Glutamatergic neuron (in vitro differentiated cells): ENCODE measurements at regions not wholly inside any gene's neighbourhood (a gene's known extent, or its start where the extent isn't known, plus 50 kb on each side); places are given as distances from the start of the nearest gene placed in this dataset.

Source experiments
- DNase-seq: peaks from one replicate; pipeline ENCODE4 v3.0.0; 2022
- H3K27ac Mint-ChIP-seq: one replicate; pipeline ENCODE4 v1.8.0; 2020; ENCODE audit warnings: mild to moderate bottlenecking, mixed read lengths, inconsistent platforms; ENCODE audit not compliant: unreplicated experiment
- H3K27me3 Mint-ChIP-seq: one replicate; pipeline ENCODE4 v1.8.0; 2020; ENCODE audit warnings: mild to moderate bottlenecking, moderate library complexity, mixed read lengths, inconsistent platforms; ENCODE audit not compliant: unreplicated experiment
- H3K36me3 Mint-ChIP-seq: one replicate; pipeline ENCODE4 v1.8.0; 2020; ENCODE audit warnings: mild to moderate bottlenecking, mixed read lengths, inconsistent platforms; ENCODE audit not compliant: unreplicated experiment
- H3K4me1 Mint-ChIP-seq: one replicate; pipeline ENCODE4 v1.8.0; 2020; ENCODE audit warnings: mild to moderate bottlenecking, low read depth, mixed read lengths, inconsistent platforms; ENCODE audit not compliant: unreplicated experiment
- H3K4me3 Mint-ChIP-seq: one replicate; pipeline ENCODE4 v1.8.0; 2020; ENCODE audit warnings: mild to moderate bottlenecking, mixed read lengths, inconsistent platforms; ENCODE audit not compliant: unreplicated experiment
- H3K9me3 Mint-ChIP-seq: one replicate; pipeline ENCODE4 v1.8.0; 2020; ENCODE audit warnings: mild to moderate bottlenecking, moderate library complexity, mixed read lengths, inconsistent platforms; ENCODE audit not compliant: unreplicated experiment
- CTCF ChIP-seq: fragments of 200-600 bp; sonication (generic); IDR thresholded peaks from one replicate; pipeline ENCODE4 v1.5.0; 2021; ENCODE audit not compliant: partially characterized antibody, unreplicated experiment

- DNase-seq, result no peak
- Mint-ChIP-seq H3K27ac (no peak overlapping the region), H3K36me3 (no peaks in the 10 kb centered on the region), H3K4me1 (no peaks in the 10 kb centered on the region), H3K9me3 (no peaks in the 10 kb centered on the region), H3K4me3 (no peak overlapping the region), H3K27me3 (no peaks in the 10 kb centered on the region)
- no peak for TF ChIP-seq CTCF
Measured at GRCh38 chr2:14344355-14344754, 288.2 kb upstream of the LRATD1 start.

- Mint-ChIP-seq H3K27ac (no peak overlapping the region), H3K4me3 (no peak overlapping the region), H3K9me3 (no peaks in the 10 kb centered on the region), H3K36me3 (no peaks in the 10 kb centered on the region), H3K4me1 (no peaks in the 10 kb centered on the region), H3K27me3 (no peaks in the 10 kb centered on the region)
- no peak for TF ChIP-seq CTCF
- DNase-seq, result no peak
Measured at GRCh38 chr2:14348247-14348646, 284.3 kb upstream of the LRATD1 start.

- no peak for DNase-seq
- Mint-ChIP-seq H3K27ac (no peak overlapping the region), H3K4me3 (no peak overlapping the region), H3K9me3 (no peaks in the 10 kb centered on the region), H3K27me3 (no peaks in the 10 kb centered on the region), H3K4me1 (no peaks in the 10 kb centered on the region), H3K36me3 (no peaks in the 10 kb centered on the region)
- TF ChIP-seq CTCF, result no peak
Measured at GRCh38 chr2:14350856-14351255, 281.7 kb upstream of the LRATD1 start.

GRCh38 chr2:14352067-14352466 is 280.4 kb upstream of the LRATD1 start:
- TF ChIP-seq CTCF, result no peak
- Mint-ChIP-seq H3K27me3 (peaks cover 1% of the 10 kb centered on the region), H3K27ac (no peak overlapping the region), H3K9me3 (no peaks in the 10 kb centered on the region), H3K36me3 (no peaks in the 10 kb centered on the region), H3K4me1 (no peaks in the 10 kb centered on the region), H3K4me3 (no peak overlapping the region)
- DNase-seq, result no peak

GRCh38 chr2:14354231-14354630 is 278.3 kb upstream of the LRATD1 start:
- DNase-seq, result no peak
- Mint-ChIP-seq H3K27me3 (peaks cover 1% of the 10 kb centered on the region), H3K9me3 (no peaks in the 10 kb centered on the region), H3K4me1 (no peaks in the 10 kb centered on the region), H3K36me3 (no peaks in the 10 kb centered on the region), H3K4me3 (no peak overlapping the region), H3K27ac (no peak overlapping the region)
- no peak for TF ChIP-seq CTCF
